Mucosa of descending colon (tissue), 3 donors: ENCODE measurements at regions not wholly inside any gene's neighbourhood (a gene's known extent, or its start where the extent isn't known, plus 50 kb on each side); places are given as distances from the start of the nearest gene placed in this dataset.

ENCODE experiments used
- ATAC-seq: fragments of 200-7000 bp; cut with Tn5 transposase; one replicate; pipeline ENCODE4 v1.9.1; 2020; ENCODE audit warnings: mild to moderate bottlenecking, moderate library complexity
- DNase-seq, 3 donors: peaks; one replicate each; pipeline ENCODE4 v3.0.0-alpha.2; 2020
- H3K36me3 ChIP-seq: fragments of 200-600 bp; one replicate; pipeline ENCODE4 v1.8.0; 2021; ENCODE audit warnings: low read depth, mild to moderate bottlenecking
- H3K4me1 ChIP-seq: fragments of 200-600 bp; one replicate; pipeline ENCODE4 v1.8.0; 2021; ENCODE audit warnings: low read depth, mild to moderate bottlenecking
- H3K4me3 ChIP-seq: fragments of 200-600 bp; one replicate; pipeline ENCODE4 v1.8.0; 2021; ENCODE audit warnings: mild to moderate bottlenecking
- H3K9me3 ChIP-seq: fragments of 200-600 bp; one replicate; pipeline ENCODE4 v1.8.0; 2021; ENCODE audit warnings: mild to moderate bottlenecking
- intact Hi-C, 2 donors: fragments of 100-400 bp; cut with DNase I in 1 of 2; cut with micrococcal nuclease in 1 of 2; formaldehyde crosslinking; loops; one replicate each; pipeline versions ENCODE4 v1.11.0 to v1.11.1; 2022; cut with DNase I, micrococcal nuclease
- TF ChIP-seq, protein P1 (sequence below): fragments of 200-600 bp; IDR thresholded peaks from one replicate; pipeline ENCODE4 v1.8.0; 2022; ENCODE audit warnings: antibody characterized with exemption, mild to moderate bottlenecking
- donor health status: DM: no; HTN: no; CAD: no; lungs with moderate emphysema.
- donor health status: DM: no; HTN: no; CAD: no.
- donor health status: DM: no; HTN: yes; CAD: no.

DNA sequence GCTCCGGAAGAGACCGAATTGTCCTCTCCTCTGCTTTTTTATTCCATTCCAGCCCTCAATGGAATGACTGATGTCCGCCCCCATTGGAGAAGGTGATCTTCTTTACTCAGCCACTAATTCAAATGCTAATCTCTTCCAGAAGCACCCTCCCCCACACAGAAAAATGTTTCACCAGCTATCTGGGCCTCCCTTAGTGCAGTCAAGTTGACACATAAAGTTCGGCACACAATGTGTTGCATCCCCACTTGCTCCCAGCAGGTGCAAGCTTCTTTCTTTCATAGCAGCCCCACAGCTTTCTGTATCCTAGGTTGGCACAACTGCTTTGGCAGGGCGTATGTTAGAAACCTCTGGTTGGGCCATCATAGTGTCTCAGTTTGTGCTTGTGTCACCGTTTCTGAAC lies 73.3 kb upstream of the TLR3 start:
- no peak for DNase-seq
- Histone ChIP-seq H3K4me3 (no peak overlapping the region), H3K36me3 (no peaks in the 10 kb centered on the region), H3K4me1 (no peaks in the 10 kb centered on the region), H3K9me3 (no peaks in the 10 kb centered on the region)
- intact Hi-C loops, result no loop called here
- ATAC-seq, result no peak
- TF ChIP-seq, protein P1, sequence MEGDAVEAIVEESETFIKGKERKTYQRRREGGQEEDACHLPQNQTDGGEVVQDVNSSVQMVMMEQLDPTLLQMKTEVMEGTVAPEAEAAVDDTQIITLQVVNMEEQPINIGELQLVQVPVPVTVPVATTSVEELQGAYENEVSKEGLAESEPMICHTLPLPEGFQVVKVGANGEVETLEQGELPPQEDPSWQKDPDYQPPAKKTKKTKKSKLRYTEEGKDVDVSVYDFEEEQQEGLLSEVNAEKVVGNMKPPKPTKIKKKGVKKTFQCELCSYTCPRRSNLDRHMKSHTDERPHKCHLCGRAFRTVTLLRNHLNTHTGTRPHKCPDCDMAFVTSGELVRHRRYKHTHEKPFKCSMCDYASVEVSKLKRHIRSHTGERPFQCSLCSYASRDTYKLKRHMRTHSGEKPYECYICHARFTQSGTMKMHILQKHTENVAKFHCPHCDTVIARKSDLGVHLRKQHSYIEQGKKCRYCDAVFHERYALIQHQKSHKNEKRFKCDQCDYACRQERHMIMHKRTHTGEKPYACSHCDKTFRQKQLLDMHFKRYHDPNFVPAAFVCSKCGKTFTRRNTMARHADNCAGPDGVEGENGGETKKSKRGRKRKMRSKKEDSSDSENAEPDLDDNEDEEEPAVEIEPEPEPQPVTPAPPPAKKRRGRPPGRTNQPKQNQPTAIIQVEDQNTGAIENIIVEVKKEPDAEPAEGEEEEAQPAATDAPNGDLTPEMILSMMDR, result no peak

DNA sequence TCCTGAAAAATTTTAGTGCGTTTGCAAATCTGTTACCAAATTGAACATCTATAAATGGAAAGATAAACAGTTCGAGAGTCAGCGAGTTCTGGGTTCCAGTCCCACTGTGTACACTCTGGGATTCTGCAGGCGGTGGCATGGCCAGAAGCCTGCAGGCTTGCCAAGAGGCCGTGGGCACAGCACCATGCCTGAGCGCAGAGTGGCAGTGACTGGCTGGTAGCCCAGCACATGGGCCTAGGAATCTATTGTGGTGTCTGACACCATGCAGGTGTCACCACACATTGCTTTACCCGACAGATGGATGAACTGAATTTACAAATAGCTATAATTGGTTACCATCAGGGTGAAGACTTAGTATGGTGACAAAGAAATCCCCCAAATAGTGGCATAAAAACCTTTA lies 71.7 kb upstream of the TLR3 start:
- DNase-seq (no peak), ATAC-seq (no peak)
- TF ChIP-seq, protein P1, result no peak
- Histone ChIP-seq H3K9me3 (no peaks in the 10 kb centered on the region), H3K36me3 (no peaks in the 10 kb centered on the region), H3K4me1 (no peaks in the 10 kb centered on the region), H3K4me3 (no peak overlapping the region)
- intact Hi-C loops, result no loop called here

DNA sequence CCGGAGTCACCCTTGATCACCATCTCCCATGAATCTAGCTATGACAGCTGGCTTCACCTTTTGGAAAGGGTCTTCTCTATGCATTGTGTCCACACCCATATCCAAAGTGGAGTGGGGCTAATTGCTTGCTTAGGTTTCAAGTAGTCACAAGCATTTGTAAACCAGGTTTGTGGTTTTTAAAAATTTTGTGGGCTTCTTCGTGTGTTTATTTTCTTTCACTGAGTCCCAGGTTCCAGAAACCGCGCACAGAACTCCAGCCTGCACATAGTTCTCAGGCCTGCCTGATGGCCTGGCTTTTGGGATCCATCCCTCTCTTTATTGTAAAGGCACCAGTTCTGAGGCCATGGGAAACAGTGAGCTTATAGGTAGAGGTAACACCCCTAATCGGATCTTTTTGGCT lies 70.2 kb upstream of the TLR3 start:
- Histone ChIP-seq H3K9me3 (no peaks in the 10 kb centered on the region), H3K36me3 (no peaks in the 10 kb centered on the region), H3K4me1 (no peaks in the 10 kb centered on the region), H3K4me3 (no peak overlapping the region)
- intact Hi-C loops, result no loop called here
- DNase-seq (no peak), ATAC-seq (no peak)
- TF ChIP-seq, protein P1, result no peak

DNA sequence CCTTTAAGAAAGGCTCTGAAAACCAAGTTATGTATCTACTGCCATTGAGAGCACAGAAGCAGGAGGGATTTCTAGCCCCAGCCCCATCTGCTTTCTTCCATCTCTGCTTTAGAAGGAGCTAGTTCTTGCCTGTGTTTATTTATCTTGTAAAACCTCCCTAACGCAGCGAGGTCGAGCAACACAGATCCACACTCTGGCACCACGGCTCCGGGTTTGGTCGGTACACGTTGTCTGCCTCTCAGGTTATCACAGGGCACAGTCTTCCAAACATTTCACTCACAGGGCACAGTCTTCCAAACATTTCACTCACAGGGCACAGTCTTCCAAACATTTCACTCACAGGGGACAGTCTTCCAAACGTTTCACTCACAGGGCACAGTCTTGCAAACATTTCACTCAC lies 69.7 kb upstream of the TLR3 start:
- TF ChIP-seq, protein P1, result no peak
- H3K4me3 ChIP-seq, result no peak overlapping the region
- H3K4me1 ChIP-seq, result no peaks in the 10 kb centered on the region
- ATAC-seq (no peak), DNase-seq (no peak)
- H3K36me3 ChIP-seq, result no peaks in the 10 kb centered on the region
- no peaks in the 10 kb centered on the region for H3K9me3 ChIP-seq
- intact Hi-C loops, result no loop called here

DNA sequence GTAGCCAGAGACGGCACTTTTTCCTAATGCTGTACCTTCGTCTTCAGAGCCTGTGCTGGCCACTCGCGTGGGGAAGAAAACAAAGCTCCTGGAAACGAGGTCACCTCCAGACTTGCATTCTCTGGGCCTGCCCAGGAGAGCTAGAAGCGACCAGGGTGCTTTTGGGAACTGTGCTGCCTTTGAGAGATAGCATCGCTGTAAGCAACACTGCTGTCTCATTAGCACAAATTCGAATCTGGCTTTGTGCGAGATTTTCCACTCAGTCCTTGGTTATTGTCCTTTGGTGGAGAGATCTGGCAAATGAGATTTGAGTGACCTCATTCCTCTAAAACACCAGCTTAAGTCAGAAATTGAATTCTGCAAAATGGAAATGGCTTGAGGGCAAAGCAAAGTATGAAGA lies 66.1 kb upstream of the TLR3 start:
- intact Hi-C loops, result no loop called here
- no peak for ATAC-seq
- Histone ChIP-seq H3K4me3 (no peak overlapping the region), H3K4me1 (no peaks in the 10 kb centered on the region), H3K36me3 (no peaks in the 10 kb centered on the region), H3K9me3 (no peaks in the 10 kb centered on the region)
- TF ChIP-seq, protein P1, result no peak
- DNase-seq, result no peak

DNA sequence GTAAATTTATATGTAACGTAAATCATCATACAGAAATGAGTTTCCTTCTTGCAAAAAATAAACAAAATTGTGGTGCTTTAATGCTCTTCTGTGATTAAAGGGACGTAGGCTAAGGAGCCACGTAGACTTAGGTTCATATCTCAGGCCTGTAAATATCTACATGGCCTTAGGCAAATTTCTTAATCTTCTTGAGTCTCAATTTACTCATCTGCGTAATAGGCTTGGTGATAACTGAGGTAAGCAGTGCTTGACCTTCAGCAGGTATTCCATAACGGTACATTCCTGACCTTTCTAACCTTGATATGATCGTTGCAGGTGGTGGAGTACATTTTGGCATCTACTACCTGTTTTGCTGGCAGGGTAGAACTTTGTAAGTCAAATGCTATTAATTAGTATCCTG lies 65.2 kb upstream of the TLR3 start:
- no peaks in the 10 kb centered on the region for H3K9me3 ChIP-seq
- DNase-seq (no peak), ATAC-seq (no peak)
- TF ChIP-seq, protein P1, result no peak
- intact Hi-C loops, result no loop called here
- no peak overlapping the region for H3K4me3 ChIP-seq
- H3K4me1 ChIP-seq, result no peaks in the 10 kb centered on the region
- no peaks in the 10 kb centered on the region for H3K36me3 ChIP-seq
